Cardiac fibroblast (primary cell): ENCODE measurements at regions not wholly inside any gene's neighbourhood (a gene's known extent, or its start where the extent isn't known, plus 50 kb on each side); places are given as distances from the start of the nearest gene placed in this dataset.

Experiments used
- DNase-seq, 2 donors: peaks; one replicate each; pipeline versions ENCODE4 v3.0.0 to v3.0.0-alpha.2; 2010; ENCODE audit warnings: low read depth in 2 of 2
- H3K4me3 ChIP-seq, 2 donors: replicated peaks in 1 of 2; 1 replicate in 1 of 2; 2 replicates in 1 of 2; pipeline ENCODE4 v1.5.1; 2011; ENCODE audit warnings: low read depth in 2 of 2, low read length in 2 of 2, mild to moderate bottlenecking in 2 of 2, moderate library complexity in 1 of 2
- CTCF ChIP-seq: IDR thresholded peaks from one replicate; pipeline ENCODE4 v1.5.1; 2011; ENCODE audit warnings: low read depth, mild to moderate bottlenecking, low read length, inconsistent platforms

GRCh38 chr4:66575008-66575696 is 904.9 kb upstream of the EPHA5 start:
- TF ChIP-seq CTCF: no peak
- no peak overlapping the region for H3K4me3 ChIP-seq
- DNase-seq: peak; percentile 86 to 87

- peak; percentile 58 to 83 for DNase-seq
- no peak overlapping the region for H3K4me3 ChIP-seq
- no peak for TF ChIP-seq CTCF
These were observed 904.1 kb upstream of the EPHA5 start for GRCh38 chr4:66574145-66574978.

- no peak for TF ChIP-seq CTCF
- H3K4me3 ChIP-seq: no peak overlapping the region
- peak; percentile 88 to 89 for DNase-seq
These were observed 902.7 kb upstream of the EPHA5 start for GRCh38 chr4:66572949-66573348.

GRCh38 chr4:66571145-66571695 is 900.9 kb upstream of the EPHA5 start:
- no peak overlapping the region for H3K4me3 ChIP-seq
- TF ChIP-seq CTCF: no peak
- no peak for DNase-seq

- no peak overlapping the region for H3K4me3 ChIP-seq
- no peak for TF ChIP-seq CTCF
- DNase-seq: no peak
These were observed 898.9 kb upstream of the EPHA5 start for GRCh38 chr4:66569228-66569627.

- no peak overlapping the region for H3K4me3 ChIP-seq
- no peak for TF ChIP-seq CTCF
- no peak for DNase-seq
These were observed 898.1 kb upstream of the EPHA5 start for GRCh38 chr4:66568431-66568830.
